Loucy (cell line): ENCODE measurements at regions not wholly inside any gene's neighbourhood (a gene's known extent, or its start where the extent isn't known, plus 50 kb on each side); places are given as distances from the start of the nearest gene placed in this dataset.

Experiments used
- H2AFZ ChIP-seq: fragments of 200-600 bp; sonication (generic); 2 replicates; pipeline ENCODE4 v1.6.0; 2016; ENCODE audit warnings: antibody characterized with exemption, mild to moderate bottlenecking, low read length, moderate library complexity
- H3F3A ChIP-seq: fragments of 200-600 bp; 2 replicates; pipeline ENCODE4 v1.6.0; 2016; ENCODE audit warnings: antibody characterized with exemption, low read depth, mild to moderate bottlenecking
- H3K27me3 ChIP-seq: fragments of 200-600 bp; sonication (generic); 2 replicates; pipeline ENCODE4 v1.6.1; 2014; ENCODE audit warnings: low read length, mild to moderate bottlenecking; ENCODE audit not compliant: insufficient read depth, poor library complexity, severe bottlenecking
- H3K36me3 ChIP-seq: fragments of 200-600 bp; sonication (generic); 2 replicates; pipeline ENCODE4 v1.6.1; 2016; ENCODE audit warnings: low read length; ENCODE audit not compliant: insufficient read depth
- H3K4me1 ChIP-seq: fragments of 200-600 bp; sonication (generic); 2 replicates; pipeline ENCODE4 v1.5.1; 2014; ENCODE audit warnings: low read length, mild to moderate bottlenecking; ENCODE audit not compliant: insufficient read depth, poor library complexity, severe bottlenecking
- H3K4me2 ChIP-seq: fragments of 200-600 bp; sonication (generic); 2 replicates; pipeline ENCODE4 v1.6.0; 2014; ENCODE audit warnings: antibody characterized with exemption, low read length, low read depth, mild to moderate bottlenecking; ENCODE audit not compliant: poor library complexity, severe bottlenecking
- H3K4me3 ChIP-seq: fragments of 200-600 bp; sonication (generic); 2 replicates; pipeline ENCODE4 v1.5.1; 2014; ENCODE audit warnings: low read length, mild to moderate bottlenecking, mixed read lengths; ENCODE audit not compliant: poor library complexity, severe bottlenecking
- H3K79me2 ChIP-seq: fragments of 200-600 bp; sonication (generic); 2 replicates; pipeline ENCODE4 v1.6.1; 2014; ENCODE audit warnings: low read length; ENCODE audit not compliant: insufficient read depth
- H3K9ac ChIP-seq: fragments of 200-600 bp; sonication (generic); 2 replicates; pipeline ENCODE4 v1.6.0; 2014; ENCODE audit warnings: mild to moderate bottlenecking, low read depth, low read length, moderate library complexity; ENCODE audit not compliant: poor library complexity, severe bottlenecking
- H3K9me2 ChIP-seq: fragments of 200-600 bp; sonication (generic); replicated peaks from 2 replicates; pipeline ENCODE4 v1.6.1; 2016; ENCODE audit warnings: low read depth, low read length, mixed read lengths
- H3K9me3 ChIP-seq: fragments of 200-600 bp; sonication (generic); 2 replicates; pipeline ENCODE4 v1.6.1; 2014; ENCODE audit warnings: mild to moderate bottlenecking, antibody characterized with exemption, low read length, low read depth; ENCODE audit not compliant: insufficient read depth
- H4K20me1 ChIP-seq: fragments of 200-600 bp; sonication (generic); 2 replicates; pipeline ENCODE4 v1.6.0; 2014; ENCODE audit warnings: antibody characterized with exemption, low read length, mild to moderate bottlenecking; ENCODE audit not compliant: insufficient read depth, poor library complexity, severe bottlenecking
- CTCF ChIP-seq: fragments of 200-600 bp; sonication (generic); conservative IDR thresholded peaks from 2 replicates; pipeline ENCODE4 v1.5.1; 2014; ENCODE audit warnings: mild to moderate bottlenecking, antibody characterized with exemption, low read length
- EZH2phosphoT487 ChIP-seq: fragments of 200-600 bp; IDR thresholded peaks from 2 replicates; pipeline ENCODE4 v1.6.1; 2018; ENCODE audit warnings: antibody characterized with exemption, mild to moderate bottlenecking, moderate library complexity, borderline replicate concordance

- no peaks in the 10 kb centered on the region for H4K20me1 ChIP-seq
- H3K36me3 ChIP-seq, result no peaks in the 10 kb centered on the region
- no peak overlapping the region for H3K9ac ChIP-seq
- H3K4me1 ChIP-seq, result no peaks in the 10 kb centered on the region
- no peaks in the 10 kb centered on the region for H3K9me3 ChIP-seq
- TF ChIP-seq CTCF, result no peak
- H3K9me2 ChIP-seq, result no peaks in the 10 kb centered on the region
- no peak overlapping the region for H3K4me3 ChIP-seq
- no peaks in the 10 kb centered on the region for H3F3A ChIP-seq
- H3K27me3 ChIP-seq, result no peaks in the 10 kb centered on the region
- no peaks in the 10 kb centered on the region for H3K79me2 ChIP-seq
- H3K4me2 ChIP-seq, result no peak overlapping the region
- no peak overlapping the region for H2AFZ ChIP-seq
These were observed 143.3 kb downstream of the RRAGC start for GRCh38 chr1:38716229-38716628.

- H3K27me3 ChIP-seq, result no peaks in the 10 kb centered on the region
- H4K20me1 ChIP-seq, result no peaks in the 10 kb centered on the region
- TF ChIP-seq CTCF, result no peak
- no peak for TF ChIP-seq EZH2phosphoT487
- no peaks in the 10 kb centered on the region for H3K4me1 ChIP-seq
- H3K79me2 ChIP-seq, result no peaks in the 10 kb centered on the region
- H3K4me2 ChIP-seq, result no peak overlapping the region
- H3F3A ChIP-seq, result no peaks in the 10 kb centered on the region
- no peak overlapping the region for H3K9ac ChIP-seq
- no peak overlapping the region for H2AFZ ChIP-seq
- no peaks in the 10 kb centered on the region for H3K9me3 ChIP-seq
- no peak overlapping the region for H3K4me3 ChIP-seq
- H3K36me3 ChIP-seq, result no peaks in the 10 kb centered on the region
- H3K9me2 ChIP-seq, result no peaks in the 10 kb centered on the region
These were observed 144.2 kb downstream of the RRAGC start for GRCh38 chr1:38715415-38715814.

GRCh38 chr1:38712046-38712445 lies 147.5 kb downstream of the RRAGC start:
- Histone ChIP-seq H3F3A (no peaks in the 10 kb centered on the region), H3K4me2 (no peak overlapping the region), H3K36me3 (no peaks in the 10 kb centered on the region), H3K79me2 (no peaks in the 10 kb centered on the region), H3K4me1 (no peaks in the 10 kb centered on the region), H2AFZ (no peak overlapping the region), H3K9ac (no peak overlapping the region), H3K4me3 (no peak overlapping the region), H3K27me3 (no peaks in the 10 kb centered on the region), H3K9me2 (no peaks in the 10 kb centered on the region), H4K20me1 (no peaks in the 10 kb centered on the region), H3K9me3 (no peaks in the 10 kb centered on the region)
- no peak for TF ChIP-seq EZH2phosphoT487
- no peak for TF ChIP-seq CTCF
